Thymus (tissue), 11 donors: ENCODE measurements at regions not wholly inside any gene's neighbourhood (a gene's known extent, or its start where the extent isn't known, plus 50 kb on each side); places are given as distances from the start of the nearest gene placed in this dataset.

Experiments used
- DNase-seq, 9 donors: peaks; one replicate each; pipeline ENCODE4 v3.0.0-alpha.2; 2013; ENCODE audit warnings: low spot score in 9 of 9, low read depth in 6 of 9, missing footprints in 1 of 9
- H3K27ac ChIP-seq, 2 donors: one replicate each; pipeline ENCODE4 v1.5.1; 2013; ENCODE audit warnings: control low read depth in 1 of 2, low read depth in 1 of 2, low read length in 1 of 2, mild to moderate bottlenecking in 1 of 2, moderate library complexity in 1 of 2
- H3K27me3 ChIP-seq, 2 donors: one replicate each; pipeline ENCODE4 v1.5.1; 2013; ENCODE audit warnings: low read length in 1 of 2; ENCODE audit not compliant: control insufficient read depth in 2 of 2, insufficient read depth in 1 of 2
- H3K36me3 ChIP-seq, 2 donors: one replicate each; pipeline ENCODE4 v1.5.1; 2013; ENCODE audit warnings: low read length in 1 of 2, mild to moderate bottlenecking in 1 of 2, moderate library complexity in 1 of 2; ENCODE audit not compliant: control insufficient read depth in 2 of 2, insufficient read depth in 2 of 2
- H3K4me1 ChIP-seq, 2 donors: one replicate each; pipeline ENCODE4 v1.5.1; 2013; ENCODE audit warnings: low read length in 2 of 2; ENCODE audit not compliant: control insufficient read depth in 2 of 2, insufficient read depth in 2 of 2
- H3K4me3 ChIP-seq, 2 donors: one replicate each; pipeline ENCODE4 v1.5.1; 2013; ENCODE audit warnings: low read length in 2 of 2, control low read depth in 1 of 2, mild to moderate bottlenecking in 1 of 2
- H3K9me3 ChIP-seq, 2 donors: one replicate each; pipeline ENCODE4 v1.5.1; 2013; ENCODE audit warnings: low read length in 1 of 2, mild to moderate bottlenecking in 1 of 2; ENCODE audit not compliant: control insufficient read depth in 2 of 2, insufficient read depth in 1 of 2
- WGBS: extraction: QIAGEN DNeasy Blood & Tissue Kit; methylation state at CpG from one replicate; pipeline ENCODE4 v1.1.7; 2013; 5-methylcytosine and 5-hydroxymethylcytosine counted together
- donor health status: healthy.

DNA sequence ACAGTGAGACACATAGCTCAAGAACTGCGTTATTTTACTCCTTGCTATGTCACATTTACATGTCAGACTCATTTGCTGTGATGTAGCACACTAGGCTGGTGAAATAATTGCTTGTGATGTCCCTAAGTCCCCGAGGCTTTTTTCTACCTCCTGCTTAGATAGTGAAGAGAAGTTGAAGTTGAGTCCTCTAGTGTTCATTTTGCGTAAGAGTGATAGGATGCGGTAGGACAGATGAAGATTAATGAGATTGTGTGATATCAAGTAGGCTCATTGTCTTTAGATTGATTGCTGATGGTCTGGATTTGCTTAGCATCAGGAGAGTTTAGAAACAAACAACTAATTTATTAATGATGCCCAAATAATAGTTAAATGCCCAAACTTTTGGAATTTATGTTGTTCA, 173.6 kb upstream of the NUDT6 start:
- H3K36me3 ChIP-seq = peaks cover 0 to under 1% of the 10 kb centered on the region in 2 donors
- 86% methylated on average over 4 of the region's 4 CpGs for WGBS
- no peak for DNase-seq
- no peak overlapping the region for H3K27ac ChIP-seq
- H3K4me1 ChIP-seq = no peaks in the 10 kb centered on the region
- H3K27me3 ChIP-seq = no peaks in the 10 kb centered on the region
- no peak overlapping the region for H3K4me3 ChIP-seq
- peaks cover under 1% of the 10 kb centered on the region in 2 donors for H3K9me3 ChIP-seq

DNA sequence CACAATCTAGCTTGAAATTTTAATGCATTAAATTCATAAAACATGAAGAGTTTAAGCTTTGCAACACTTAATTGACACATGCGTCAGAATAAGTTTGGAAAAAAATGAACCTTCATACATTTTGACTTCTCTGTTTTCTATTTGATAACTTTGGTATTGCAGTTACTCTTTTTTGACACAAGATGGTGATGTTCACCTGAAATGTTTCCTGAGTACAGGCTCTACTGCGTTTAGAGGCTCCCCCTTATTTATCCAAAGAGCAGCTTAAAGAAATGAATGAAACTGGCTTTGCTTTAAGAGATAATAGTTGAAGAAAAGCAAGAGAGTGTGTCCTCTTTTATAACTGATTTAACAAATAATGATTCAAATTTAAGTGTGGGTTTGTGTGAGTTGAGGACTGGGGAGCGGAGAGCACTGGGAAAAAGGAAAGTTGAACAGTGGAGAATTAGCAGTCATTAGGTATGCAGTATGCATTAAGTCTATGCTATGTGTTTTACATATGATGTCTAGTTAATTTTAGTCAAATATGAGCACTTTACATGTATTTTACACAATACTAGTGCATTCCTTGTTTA, 180.6 kb upstream of the NUDT6 start:
- no peaks in the 10 kb centered on the region for H3K27me3 ChIP-seq
- H3K4me1 ChIP-seq = no peaks in the 10 kb centered on the region
- no peak overlapping the region for H3K4me3 ChIP-seq

DNA sequence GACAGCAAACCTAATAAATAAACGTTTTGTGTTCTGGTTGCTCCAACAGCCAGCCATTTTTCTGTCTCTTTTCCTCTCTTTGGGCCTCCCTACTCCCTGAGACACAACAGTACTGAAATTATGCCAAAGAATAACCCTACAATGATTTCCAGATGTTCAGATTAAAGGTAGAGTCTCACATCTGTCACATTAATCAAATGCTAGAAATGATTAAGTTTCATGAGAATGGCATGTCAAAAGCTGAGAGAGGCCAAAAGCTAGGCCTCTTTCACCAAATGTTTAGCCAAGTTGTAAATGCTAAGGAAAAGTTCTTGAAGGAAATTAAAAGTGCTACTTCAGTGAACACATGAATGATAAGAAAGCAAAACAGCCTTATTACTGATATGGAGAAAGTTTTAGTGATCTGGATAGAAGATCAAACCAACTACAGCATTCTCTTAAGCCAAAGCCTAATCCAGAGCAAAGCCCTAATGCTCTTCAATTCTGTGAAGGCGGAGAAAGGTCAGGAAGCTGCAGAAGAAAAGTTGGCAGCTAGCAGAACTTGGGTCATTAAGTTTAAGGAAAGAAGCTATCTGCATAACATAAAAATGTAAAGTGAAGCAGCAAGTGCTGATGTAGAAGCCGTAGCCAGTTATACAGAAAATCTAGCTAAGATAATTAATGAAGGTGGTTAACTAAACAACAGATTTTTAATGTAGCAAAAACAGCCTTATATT, 182.1 kb upstream of the NUDT6 start:
- H3K36me3 ChIP-seq = peaks cover 0 to 7% of the 10 kb centered on the region in 2 donors
- H3K9me3 ChIP-seq = peaks cover 0 to 15% of the 10 kb centered on the region in 2 donors
- H3K4me3 ChIP-seq = no peak overlapping the region
- WGBS = 96% methylated on average over 3 of the region's 3 CpGs
- H3K4me1 ChIP-seq = no peaks in the 10 kb centered on the region
- no peak overlapping the region for H3K27ac ChIP-seq
- DNase-seq = no peak
- H3K27me3 ChIP-seq = no peaks in the 10 kb centered on the region

More for the DNA sequence above, 180.6 kb upstream of the NUDT6 start:
- Histone ChIP-seq H3K36me3 (peaks cover 0 to 7% of the 10 kb centered on the region in 2 donors), H3K9me3 (peaks cover 0 to 15% of the 10 kb centered on the region in 2 donors), H3K27ac (no peak overlapping the region)
- WGBS = 69% methylated on average over 3 of the region's 3 CpGs
- DNase-seq = peak in 8 of 9 donors; percentile 28 to 74 (median 32)

DNA sequence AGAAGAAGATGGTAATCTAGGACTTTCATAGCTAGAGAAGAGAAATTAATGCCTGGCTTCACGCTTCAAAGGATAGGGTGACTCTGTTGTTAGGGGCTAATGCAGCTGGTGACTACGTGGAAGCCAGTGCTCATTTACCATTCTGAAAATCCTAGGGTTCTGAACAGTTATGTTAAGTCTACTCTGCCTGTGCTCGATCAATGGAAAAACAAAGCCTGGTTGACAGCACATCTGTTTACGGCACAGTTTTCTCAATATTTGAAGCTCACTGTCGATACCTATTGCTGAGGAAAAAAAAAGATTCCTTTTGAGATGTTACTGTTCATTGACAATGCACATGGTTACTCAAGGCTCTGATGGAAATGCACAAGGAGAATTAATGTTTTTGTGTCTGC, 182.6 kb upstream of the NUDT6 start:
- H3K9me3 ChIP-seq = peaks cover 0 to 15% of the 10 kb centered on the region in 2 donors
- peaks cover 0 to 7% of the 10 kb centered on the region in 2 donors for H3K36me3 ChIP-seq
- no peak overlapping the region for H3K27ac ChIP-seq
- H3K4me3 ChIP-seq = no peak overlapping the region
- no peak for DNase-seq
- H3K4me1 ChIP-seq = no peaks in the 10 kb centered on the region
- no peaks in the 10 kb centered on the region for H3K27me3 ChIP-seq
- WGBS = 96% methylated on average over 5 of the region's 5 CpGs

DNA sequence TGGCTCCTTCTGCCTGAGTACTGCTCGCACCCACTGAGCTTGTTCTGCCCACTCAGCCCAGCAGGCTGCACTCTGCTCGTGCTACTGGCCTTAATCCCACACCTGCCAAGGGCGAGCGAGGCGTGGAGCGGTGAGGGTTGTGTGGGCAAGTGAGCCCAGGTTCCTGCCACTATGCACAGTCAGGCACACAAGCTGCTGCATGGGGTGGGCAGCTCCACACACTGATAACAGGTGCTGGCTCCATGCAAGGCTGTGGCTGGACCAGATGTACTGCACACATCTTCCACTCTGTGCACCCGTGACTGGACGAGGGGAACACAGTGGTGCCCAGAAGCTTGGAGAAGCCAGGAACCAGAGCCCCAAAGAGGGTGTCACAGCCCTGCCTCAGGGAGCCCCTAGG, 184.3 kb upstream of the NUDT6 start:
- WGBS = 97% methylated on average over 8 of the region's 8 CpGs

DNA sequence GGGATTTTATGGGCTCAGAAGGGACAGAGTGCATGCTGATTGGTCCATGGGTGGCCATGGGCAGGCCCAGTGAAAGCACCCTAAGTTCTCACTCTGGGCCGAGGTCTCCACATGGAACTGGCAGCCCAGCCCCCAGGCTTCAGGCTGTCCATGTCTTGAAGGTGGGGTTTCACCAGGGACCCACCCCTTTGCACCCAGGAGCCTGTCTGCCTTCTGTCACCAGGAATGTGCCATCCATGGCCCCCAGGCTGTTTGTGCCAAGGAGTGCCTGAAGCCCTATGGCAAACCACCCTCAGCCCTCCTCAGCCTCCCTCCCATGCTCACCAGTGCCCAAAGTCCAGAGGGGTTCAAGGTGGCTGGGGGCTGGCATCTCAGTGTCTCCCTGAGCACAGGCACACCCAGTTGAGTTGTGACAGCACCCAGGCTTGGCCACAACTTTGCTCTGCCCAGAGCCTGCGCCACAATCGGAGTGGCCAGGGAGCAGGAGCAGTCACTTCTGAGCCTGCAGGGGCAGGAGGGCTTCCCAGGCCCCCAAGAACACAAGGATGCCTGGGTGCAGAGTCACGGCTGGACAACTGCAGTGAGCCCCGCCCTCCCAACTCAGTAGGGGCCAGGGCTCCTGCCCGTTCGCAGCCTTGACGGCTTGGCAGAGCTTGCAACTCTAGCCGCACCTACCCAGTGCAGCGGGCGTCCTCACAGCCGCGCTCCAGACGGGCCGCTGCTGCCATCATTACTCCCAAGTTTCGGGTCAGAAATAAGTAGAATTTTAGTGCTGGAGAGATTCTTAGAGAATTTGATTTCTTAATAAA, 185.3 kb upstream of the NUDT6 start:
- 95% methylated on average over 16 of the region's 16 CpGs for WGBS
- no peak for DNase-seq
- no peak overlapping the region for H3K4me3 ChIP-seq
- peaks cover 0 to 15% of the 10 kb centered on the region in 2 donors for H3K9me3 ChIP-seq
- peaks cover 0 to 7% of the 10 kb centered on the region in 2 donors for H3K36me3 ChIP-seq
- H3K4me1 ChIP-seq = no peaks in the 10 kb centered on the region
- no peaks in the 10 kb centered on the region for H3K27me3 ChIP-seq
- H3K27ac ChIP-seq = no peak overlapping the region

More for the DNA sequence above, 184.3 kb upstream of the NUDT6 start:
- Histone ChIP-seq H3K36me3 (peaks cover 0 to 7% of the 10 kb centered on the region in 2 donors), H3K4me1 (no peaks in the 10 kb centered on the region), H3K9me3 (peaks cover 0 to 15% of the 10 kb centered on the region in 2 donors), H3K27ac (no peak overlapping the region), H3K27me3 (no peaks in the 10 kb centered on the region), H3K4me3 (no peak overlapping the region)
- DNase-seq = no peak

DNA sequence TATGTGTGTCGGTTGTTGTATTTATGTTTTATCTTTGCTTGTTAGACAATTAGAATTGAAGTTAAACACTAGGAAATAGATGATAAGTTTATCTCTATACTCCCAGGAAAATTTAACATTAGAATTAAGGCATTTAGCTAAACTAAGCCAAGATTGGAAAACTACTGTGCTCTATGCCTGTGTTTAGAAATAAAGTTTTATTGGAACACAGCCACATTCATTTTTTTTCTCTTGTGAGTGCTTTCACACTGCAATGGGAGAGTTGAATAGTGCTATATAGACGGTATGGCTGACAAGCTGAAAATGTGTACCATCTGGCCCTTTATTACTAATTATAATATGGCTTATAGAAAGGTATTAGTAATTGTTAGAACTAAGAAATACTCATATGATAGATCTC, 186.7 kb upstream of the NUDT6 start:
- no peak overlapping the region for H3K27ac ChIP-seq
- DNase-seq = no peak
- peaks cover 3 to 7% of the 10 kb centered on the region in 2 donors for H3K36me3 ChIP-seq
- 100% methylated on average over 2 of the region's 2 CpGs for WGBS
- peaks cover 0 to 23% of the 10 kb centered on the region in 2 donors for H3K9me3 ChIP-seq
- no peaks in the 10 kb centered on the region for H3K4me1 ChIP-seq
- H3K4me3 ChIP-seq = no peak overlapping the region
- no peaks in the 10 kb centered on the region for H3K27me3 ChIP-seq

DNA sequence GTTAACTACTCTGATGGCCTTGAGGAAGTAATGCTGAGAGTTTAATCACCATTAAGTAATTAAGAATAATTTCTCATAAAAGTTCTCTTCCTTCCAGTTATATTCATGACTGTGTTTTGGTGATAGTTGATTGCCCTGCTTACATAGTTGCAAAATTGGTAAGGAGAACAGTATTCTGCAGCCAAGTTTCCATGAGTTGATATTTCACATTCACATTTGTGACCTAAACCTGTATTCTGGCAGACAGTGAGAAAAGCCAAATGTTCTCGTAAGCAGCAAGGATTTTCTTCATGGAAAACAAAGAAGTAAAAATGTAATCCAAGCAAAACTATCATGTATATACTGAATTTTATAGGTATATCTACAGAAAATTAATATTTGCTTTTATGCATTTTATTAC, 187.8 kb upstream of the NUDT6 start:
- DNase-seq = no peak
- WGBS = 94% methylated on average over 1 of the region's 1 CpG
- Histone ChIP-seq H3K27ac (no peak overlapping the region), H3K4me3 (no peak overlapping the region), H3K36me3 (peaks cover 5 to 7% of the 10 kb centered on the region in 2 donors), H3K9me3 (peaks cover 1 to 33% of the 10 kb centered on the region in 2 donors), H3K4me1 (no peaks in the 10 kb centered on the region), H3K27me3 (no peaks in the 10 kb centered on the region)

DNA sequence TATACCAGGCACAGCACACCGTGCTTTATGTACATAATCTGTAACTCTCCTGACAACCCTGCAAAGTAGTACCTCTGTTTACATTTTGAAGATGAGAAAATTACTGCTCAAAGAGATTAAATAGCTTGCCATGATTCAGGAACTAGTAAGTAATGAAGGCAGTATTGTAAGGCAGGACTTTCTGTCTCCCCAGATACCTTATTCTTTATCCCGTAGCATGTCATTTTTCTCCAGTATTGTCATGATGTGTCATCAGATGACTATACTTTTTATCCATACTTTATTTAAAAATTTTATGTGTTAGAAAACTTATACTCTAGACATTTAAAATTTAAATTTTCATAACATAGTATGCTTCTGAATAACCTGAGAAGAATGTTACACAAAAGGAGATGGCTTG, 188.3 kb upstream of the NUDT6 start:
- DNase-seq = no peak
- no peaks in the 10 kb centered on the region for H3K4me1 ChIP-seq

More for the DNA sequence above, 188.3 kb upstream of the NUDT6 start:
- no peaks in the 10 kb centered on the region for H3K27me3 ChIP-seq
- WGBS = 98% methylated on average over 2 of the region's 2 CpGs
- H3K27ac ChIP-seq = no peak overlapping the region
- H3K4me3 ChIP-seq = no peak overlapping the region
- peaks cover 5 to 7% of the 10 kb centered on the region in 2 donors for H3K36me3 ChIP-seq
- peaks cover 1 to 36% of the 10 kb centered on the region in 2 donors for H3K9me3 ChIP-seq
